BLaER1 treated with 17β-estradiol and CSF1 and Interleukin-3, amounts not matched to agents 10 nM and 100 nM (cell line): ENCODE measurements at regions not wholly inside any gene's neighbourhood (a gene's known extent, or its start where the extent isn't known, plus 50 kb on each side); places are given as distances from the start of the nearest gene placed in this dataset.

Experiments used
- H3K27ac ChIP-seq, 11 experiments: shearing (Covaris generic); formaldehyde crosslinking; 2 replicates each; pipeline ENCODE4 v1.8.1; 2022
- H3K27me3 ChIP-seq, 11 experiments: shearing (Covaris generic); formaldehyde crosslinking; 2 replicates each; pipeline ENCODE4 v1.8.1; 2022
- H3K36me3 ChIP-seq, 11 experiments: shearing (Covaris generic); formaldehyde crosslinking; 2 replicates each; pipeline ENCODE4 v1.8.1; 2022
- H3K4me1 ChIP-seq, 10 experiments: shearing (Covaris generic); formaldehyde crosslinking; 2 replicates each; pipeline ENCODE4 v1.8.1; 2022
- H3K4me2 ChIP-seq, 11 experiments: shearing (Covaris generic); formaldehyde crosslinking; 2 replicates each; pipeline ENCODE4 v1.8.1; 2022
- H3K4me3 ChIP-seq, 10 experiments: shearing (Covaris generic); formaldehyde crosslinking; 2 replicates each; pipeline ENCODE4 v1.8.1; 2022
- H3K9ac ChIP-seq, 11 experiments: shearing (Covaris generic); formaldehyde crosslinking; 2 replicates each; pipeline ENCODE4 v1.8.1; 2022
- H3K9me3 ChIP-seq, 11 experiments: shearing (Covaris generic); formaldehyde crosslinking; replicated peaks in 1 of 11; 2 replicates each; pipeline ENCODE4 v1.8.1; 2022
- H4K20me1 ChIP-seq, 11 experiments: shearing (Covaris generic); formaldehyde crosslinking; 2 replicates each; pipeline ENCODE4 v1.8.1; 2022
- Cebpa-rat ChIP-seq, 11 experiments: shearing (Covaris generic); IDR thresholded peaks; 2 replicates each; pipeline ENCODE4 v1.8.1; 2022

- Histone ChIP-seq H3K9ac (no peak overlapping the region), H3K9me3 (no peaks in the 10 kb centered on the region), H3K4me2 (no peak overlapping the region), H3K27ac (no peak overlapping the region), H3K36me3 (no peaks in the 10 kb centered on the region), H3K27me3 (no peaks in the 10 kb centered on the region), H3K4me3 (no peak overlapping the region), H4K20me1 (no peaks in the 10 kb centered on the region), H3K4me1 (no peaks in the 10 kb centered on the region)
- no peak for TF ChIP-seq Cebpa-rat (IDR thresholded peaks at IDR 0.05)
Observed at GRCh38 chr4:120540625-120541024, 381.9 kb downstream of the PRDM5 start.

- Histone ChIP-seq H3K4me2 (no peak overlapping the region), H3K27ac (no peak overlapping the region), H3K36me3 (no peaks in the 10 kb centered on the region), H3K9me3 (no peaks in the 10 kb centered on the region), H3K27me3 (no peaks in the 10 kb centered on the region), H4K20me1 (no peaks in the 10 kb centered on the region), H3K4me3 (no peak overlapping the region), H3K4me1 (no peaks in the 10 kb centered on the region), H3K9ac (no peak overlapping the region)
- TF ChIP-seq Cebpa-rat (IDR thresholded peaks at IDR 0.05), result no peak
Observed at GRCh38 chr4:120536884-120537283, 385.6 kb downstream of the PRDM5 start.

GRCh38 chr4:120528428-120528827 is 394.1 kb downstream of the PRDM5 start:
- H3K4me3 ChIP-seq, result no peak overlapping the region
- no peak for TF ChIP-seq Cebpa-rat (IDR thresholded peaks at IDR 0.05)
- H3K9ac ChIP-seq, result no peak overlapping the region
- H3K9me3 ChIP-seq, result peaks cover 0 to 6% (median 0%) of the 10 kb centered on the region in 11 experiments; a peak in 1 of 22 replicates
- H3K27me3 ChIP-seq, result no peaks in the 10 kb centered on the region
- H3K4me1 ChIP-seq, result no peaks in the 10 kb centered on the region
- no peaks in the 10 kb centered on the region for H3K36me3 ChIP-seq
- H3K4me2 ChIP-seq, result no peak overlapping the region
- no peaks in the 10 kb centered on the region for H4K20me1 ChIP-seq
- no peak overlapping the region for H3K27ac ChIP-seq

- Histone ChIP-seq H3K9ac (no peak overlapping the region), H4K20me1 (no peaks in the 10 kb centered on the region), H3K9me3 (peaks cover 0 to 6% (median 0%) of the 10 kb centered on the region in 11 experiments; a peak in 1 of 22 replicates), H3K27ac (no peak overlapping the region), H3K4me3 (no peak overlapping the region), H3K27me3 (no peaks in the 10 kb centered on the region), H3K36me3 (no peaks in the 10 kb centered on the region), H3K4me2 (no peak overlapping the region), H3K4me1 (no peaks in the 10 kb centered on the region)
- no peak for TF ChIP-seq Cebpa-rat (IDR thresholded peaks at IDR 0.05)
Observed at GRCh38 chr4:120526033-120526432, 396.5 kb downstream of the PRDM5 start.

GRCh38 chr4:120525106-120525505 is 397.4 kb downstream of the PRDM5 start:
- Histone ChIP-seq H3K27ac (no peak overlapping the region), H3K9ac (no peak overlapping the region), H3K36me3 (no peaks in the 10 kb centered on the region), H3K4me2 (no peak overlapping the region), H3K4me1 (no peaks in the 10 kb centered on the region), H4K20me1 (no peaks in the 10 kb centered on the region), H3K4me3 (no peak overlapping the region), H3K9me3 (peaks cover 0 to 6% (median 0%) of the 10 kb centered on the region in 11 experiments; a peak in 1 of 22 replicates), H3K27me3 (no peaks in the 10 kb centered on the region)
- TF ChIP-seq Cebpa-rat (IDR thresholded peaks at IDR 0.05), result no peak

- no peaks in the 10 kb centered on the region for H4K20me1 ChIP-seq
- H3K36me3 ChIP-seq, result no peaks in the 10 kb centered on the region
- H3K9me3 ChIP-seq, result peaks cover 0 to 6% (median 0%) of the 10 kb centered on the region in 11 experiments; a peak in 1 of 22 replicates
- no peak overlapping the region for H3K4me2 ChIP-seq
- H3K27me3 ChIP-seq, result no peaks in the 10 kb centered on the region
- no peak overlapping the region for H3K9ac ChIP-seq
- no peak for TF ChIP-seq Cebpa-rat (IDR thresholded peaks at IDR 0.05)
- no peaks in the 10 kb centered on the region for H3K4me1 ChIP-seq
- no peak overlapping the region for H3K4me3 ChIP-seq
- H3K27ac ChIP-seq, result no peak overlapping the region
Observed at GRCh38 chr4:120524237-120524636, 398.3 kb downstream of the PRDM5 start.

GRCh38 chr4:120520761-120521160 is 401.8 kb downstream of the PRDM5 start:
- Histone ChIP-seq H3K27ac (no peak overlapping the region), H3K4me3 (no peak overlapping the region), H3K4me1 (no peaks in the 10 kb centered on the region), H3K36me3 (no peaks in the 10 kb centered on the region), H3K4me2 (no peak overlapping the region), H4K20me1 (no peaks in the 10 kb centered on the region), H3K9me3 (no peaks in the 10 kb centered on the region), H3K27me3 (no peaks in the 10 kb centered on the region), H3K9ac (no peak overlapping the region)
- TF ChIP-seq Cebpa-rat (IDR thresholded peaks at IDR 0.05), result no peak

- no peaks in the 10 kb centered on the region for H3K36me3 ChIP-seq
- no peaks in the 10 kb centered on the region for H4K20me1 ChIP-seq
- H3K9ac ChIP-seq, result no peak overlapping the region
- H3K4me2 ChIP-seq, result no peak overlapping the region
- H3K4me1 ChIP-seq, result no peaks in the 10 kb centered on the region
- no peak for TF ChIP-seq Cebpa-rat (IDR thresholded peaks at IDR 0.05)
- H3K27me3 ChIP-seq, result no peaks in the 10 kb centered on the region
- H3K4me3 ChIP-seq, result no peak overlapping the region
- H3K27ac ChIP-seq, result no peak overlapping the region
- no peaks in the 10 kb centered on the region for H3K9me3 ChIP-seq
Observed at GRCh38 chr4:120517966-120518365, 404.6 kb downstream of the PRDM5 start.

- no peaks in the 10 kb centered on the region for H3K27me3 ChIP-seq
- no peak overlapping the region for H3K9ac ChIP-seq
- H3K9me3 ChIP-seq, result no peaks in the 10 kb centered on the region
- H3K27ac ChIP-seq, result no peak overlapping the region
- H3K4me1 ChIP-seq, result no peaks in the 10 kb centered on the region
- no peaks in the 10 kb centered on the region for H4K20me1 ChIP-seq
- no peak for TF ChIP-seq Cebpa-rat (IDR thresholded peaks at IDR 0.05)
- H3K4me2 ChIP-seq, result no peak overlapping the region
- H3K4me3 ChIP-seq, result no peak overlapping the region
- H3K36me3 ChIP-seq, result no peaks in the 10 kb centered on the region
Observed at GRCh38 chr4:120509719-120510118, 412.8 kb downstream of the PRDM5 start.

GRCh38 chr4:120509222-120509621 is 413.3 kb downstream of the PRDM5 start:
- Histone ChIP-seq H3K4me1 (no peaks in the 10 kb centered on the region), H3K4me3 (no peak overlapping the region), H3K4me2 (no peak overlapping the region), H3K36me3 (no peaks in the 10 kb centered on the region), H3K27ac (no peak overlapping the region), H3K9ac (no peak overlapping the region), H3K9me3 (no peaks in the 10 kb centered on the region), H3K27me3 (no peaks in the 10 kb centered on the region), H4K20me1 (no peaks in the 10 kb centered on the region)
- TF ChIP-seq Cebpa-rat (IDR thresholded peaks at IDR 0.05), result no peak
